ENCODE measurements at regions not wholly inside any gene's neighbourhood (a gene's known extent, or its start where the extent isn't known, plus 50 kb on each side); places are given as distances from the start of the nearest gene placed in this dataset.

- peaks cover 9% of the 10 kb centered on the region for H3K4me1 Mint-ChIP-seq
- H3K9me3 Mint-ChIP-seq = no peaks in the 10 kb centered on the region
- no peak overlapping the region for H3K4me3 Mint-ChIP-seq
- no peaks in the 10 kb centered on the region for H3K27me3 Mint-ChIP-seq (ENCODE audit: low read depth)
- DNase-seq (ENCODE audit: low read depth, low spot score) = no peak
- H3K36me3 Mint-ChIP-seq (ENCODE audit: low read depth) = no peaks in the 10 kb centered on the region
- TF ChIP-seq CTCF (conservative IDR thresholded peaks at IDR 0.05) = no peak
- H3K27ac Mint-ChIP-seq (ENCODE audit: unreplicated experiment) = no peak overlapping the region
Measured at GRCh38 chr13:44231786-44232516, 141.7 kb upstream of the SERP2 start.

GRCh38 chr13:44232774-44233173 lies 140.8 kb upstream of the SERP2 start:
- Mint-ChIP-seq H3K36me3 (ENCODE audit: low read depth) (no peaks in the 10 kb centered on the region), H3K4me3 (no peak overlapping the region), H3K27me3 (ENCODE audit: low read depth) (no peaks in the 10 kb centered on the region), H3K27ac (ENCODE audit: unreplicated experiment) (no peak overlapping the region), H3K9me3 (no peaks in the 10 kb centered on the region), H3K4me1 (peaks cover 13% of the 10 kb centered on the region)
- DNase-seq (ENCODE audit: low read depth, low spot score) = no peak
- no peak for TF ChIP-seq CTCF (conservative IDR thresholded peaks at IDR 0.05)

DNA sequence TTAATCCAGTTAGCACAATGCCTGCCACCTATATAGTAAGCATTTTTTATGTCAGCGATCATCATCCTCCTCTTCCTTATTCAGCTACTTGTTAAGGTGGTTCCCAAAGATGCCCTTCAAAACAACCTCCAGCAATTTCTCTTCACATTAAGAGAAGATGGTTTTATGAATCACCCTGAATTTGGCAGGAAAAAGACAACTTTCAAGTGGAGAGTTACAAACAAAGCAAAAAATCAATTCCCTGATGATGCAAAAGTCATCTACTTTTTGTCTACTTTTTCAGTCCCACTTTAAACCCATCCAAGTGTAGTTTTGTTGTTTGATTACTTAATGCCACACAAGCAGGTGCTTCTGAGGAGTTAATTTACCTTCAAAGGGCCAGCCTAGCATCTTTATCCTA lies 139.1 kb upstream of the SERP2 start:
- Mint-ChIP-seq H3K9me3 (no peaks in the 10 kb centered on the region), H3K36me3 (ENCODE audit: low read depth) (no peaks in the 10 kb centered on the region), H3K27me3 (ENCODE audit: low read depth) (no peaks in the 10 kb centered on the region), H3K4me1 (peaks cover 13% of the 10 kb centered on the region), H3K4me3 (no peak overlapping the region), H3K27ac (ENCODE audit: unreplicated experiment) (no peak overlapping the region)
- TF ChIP-seq CTCF (conservative IDR thresholded peaks at IDR 0.05) = no peak
- no peak for DNase-seq (ENCODE audit: low read depth, low spot score)

DNA sequence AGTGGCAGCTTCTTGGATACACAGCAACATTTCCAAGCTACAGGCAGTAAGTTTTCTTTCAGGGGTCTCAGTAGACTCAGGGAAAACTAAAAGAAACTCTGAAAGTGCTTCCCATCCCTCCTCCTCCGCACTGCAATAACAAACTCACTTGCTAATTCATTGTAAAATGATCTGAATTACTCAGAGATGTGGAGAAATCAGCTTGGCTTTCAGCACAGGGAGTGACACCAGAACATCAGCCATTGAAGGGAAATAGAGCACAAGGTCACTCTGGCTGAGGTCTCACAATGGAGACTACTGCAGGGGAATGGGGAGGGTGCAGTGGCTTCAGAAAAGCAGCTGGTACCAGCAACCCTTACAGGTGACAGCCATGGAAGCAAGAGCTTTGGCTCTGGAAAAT lies 137.3 kb upstream of the SERP2 start:
- H3K4me3 Mint-ChIP-seq = no peak overlapping the region
- H3K27me3 Mint-ChIP-seq (ENCODE audit: low read depth) = no peaks in the 10 kb centered on the region
- TF ChIP-seq CTCF (conservative IDR thresholded peaks at IDR 0.05) = no peak

DNA sequence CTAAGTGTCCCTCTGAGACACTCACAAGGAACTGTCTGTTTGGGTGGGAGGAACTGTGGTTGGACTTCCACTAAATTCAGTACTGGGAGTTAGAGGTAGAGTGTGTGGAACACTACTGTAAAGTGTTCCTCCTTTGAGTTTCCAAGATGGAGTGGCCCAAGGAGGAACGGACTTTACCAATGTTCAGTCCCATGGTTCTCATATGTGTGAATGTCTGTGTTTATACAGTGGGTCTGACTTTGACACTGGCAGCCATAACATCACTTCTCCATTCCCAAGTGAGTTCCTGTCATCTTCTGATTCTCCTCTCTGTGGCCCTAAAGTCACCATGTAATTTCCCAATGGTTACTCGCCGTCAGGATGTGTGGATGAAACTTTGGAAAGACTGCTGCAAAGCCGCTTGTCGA lies 136.8 kb upstream of the SERP2 start:
- H3K4me1 Mint-ChIP-seq = peaks cover 14% of the 10 kb centered on the region
- no peak overlapping the region for H3K4me3 Mint-ChIP-seq
- peaks cover 4% of the 10 kb centered on the region for H3K9me3 Mint-ChIP-seq
- DNase-seq (ENCODE audit: low read depth, low spot score) = no peak
- H3K27me3 Mint-ChIP-seq (ENCODE audit: low read depth) = no peaks in the 10 kb centered on the region
- peaks cover under 1% of the 10 kb centered on the region for H3K36me3 Mint-ChIP-seq (ENCODE audit: low read depth)
- no peak overlapping the region for H3K27ac Mint-ChIP-seq (ENCODE audit: unreplicated experiment)
- no peak for TF ChIP-seq CTCF (conservative IDR thresholded peaks at IDR 0.05)

More for the DNA sequence above, 137.3 kb upstream of the SERP2 start:
- H3K27ac Mint-ChIP-seq (ENCODE audit: unreplicated experiment) = no peak overlapping the region
- H3K9me3 Mint-ChIP-seq = peaks cover 4% of the 10 kb centered on the region
- H3K4me1 Mint-ChIP-seq = peaks cover 17% of the 10 kb centered on the region
- DNase-seq (ENCODE audit: low read depth, low spot score) = no peak
- H3K36me3 Mint-ChIP-seq (ENCODE audit: low read depth) = no peaks in the 10 kb centered on the region
